Ectodermal cell (in vitro differentiated cells): ENCODE measurements at regions not wholly inside any gene's neighbourhood (a gene's known extent, or its start where the extent isn't known, plus 50 kb on each side); places are given as distances from the start of the nearest gene placed in this dataset.
A peak's percentile ranks its signal among the peaks of the same experiment; 100 is the strongest.

Experiments
- H3K27ac ChIP-seq: 2 replicates; pipeline ENCODE4 v1.7.0; 2013; ENCODE audit warnings: mild to moderate bottlenecking, low read depth, low read length; ENCODE audit not compliant: insufficient read depth, poor library complexity, severe bottlenecking
- H3K27me3 ChIP-seq: 2 replicates; pipeline ENCODE4 v1.7.0; 2013; ENCODE audit warnings: mild to moderate bottlenecking, low read length; ENCODE audit not compliant: insufficient read depth, control insufficient read depth, poor library complexity, severe bottlenecking
- H3K36me3 ChIP-seq: one replicate; pipeline ENCODE4 v1.7.0; 2013; ENCODE audit warnings: low read length; ENCODE audit not compliant: control insufficient read depth, insufficient read depth
- H3K4me1 ChIP-seq: one replicate; pipeline ENCODE4 v1.7.0; 2013; ENCODE audit warnings: low read length; ENCODE audit not compliant: control insufficient read depth, insufficient read depth
- H3K4me3 ChIP-seq: 2 replicates; pipeline ENCODE4 v1.7.0; 2013; ENCODE audit warnings: low read depth, low read length, control low read depth; ENCODE audit not compliant: insufficient read depth
- H3K9me3 ChIP-seq: 2 replicates; pipeline ENCODE4 v1.7.0; 2013; ENCODE audit warnings: mild to moderate bottlenecking, low read length, moderate library complexity; ENCODE audit not compliant: control insufficient read depth
- WGBS, 2 experiments: methylation state at CpG; one replicate each; pipeline ENCODE4 v1.1.7; 2013; ENCODE audit warnings: missing lambda C conversion rate in 2 of 2; 5-methylcytosine and 5-hydroxymethylcytosine counted together

GRCh38 chr22:48244388-48245195 lies 1482.1 kb downstream of the TBC1D22A start:
- peaks cover 20% of the 10 kb centered on the region for H3K4me1 ChIP-seq
- 93 to 95% methylated on average over 33 of the region's 33 CpGs for WGBS, 2 experiments
- H3K4me3 ChIP-seq, result no peak overlapping the region
- H3K36me3 ChIP-seq, result no peaks in the 10 kb centered on the region
- H3K27ac ChIP-seq, result no peak overlapping the region
- no peaks in the 10 kb centered on the region for H3K9me3 ChIP-seq
- no peaks in the 10 kb centered on the region for H3K27me3 ChIP-seq

GRCh38 chr22:48242461-48242864 lies 1480.0 kb downstream of the TBC1D22A start:
- Histone ChIP-seq H3K4me3 (no peak overlapping the region), H3K27ac (no peak overlapping the region), H3K4me1 (peaks cover 29% of the 10 kb centered on the region), H3K27me3 (no peaks in the 10 kb centered on the region), H3K36me3 (no peaks in the 10 kb centered on the region), H3K9me3 (no peaks in the 10 kb centered on the region)
- WGBS, 2 experiments, result 95 to 97% methylated on average over 7 of the region's 7 CpGs

DNA sequence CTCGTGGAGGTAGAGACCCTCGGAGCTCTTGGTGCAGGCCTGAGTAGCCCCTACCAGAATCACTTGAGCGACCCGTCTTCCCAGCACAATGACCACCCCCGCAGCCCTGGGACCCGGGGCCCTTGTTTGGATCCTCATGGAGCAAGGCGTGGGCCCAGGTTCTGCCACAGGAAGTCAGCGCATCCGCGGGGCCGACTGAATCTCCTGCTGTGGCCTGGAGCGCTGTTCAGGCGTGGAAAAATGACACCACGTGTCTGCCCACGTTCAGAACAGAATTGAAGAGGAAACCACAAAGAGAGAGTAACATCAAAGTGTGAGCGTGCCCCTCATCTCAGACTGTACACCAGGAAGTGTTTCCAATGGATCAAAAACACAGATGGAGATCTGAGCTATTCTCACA lies 1479.2 kb downstream of the TBC1D22A start:
- H3K27ac ChIP-seq, result no peak overlapping the region
- H3K4me3 ChIP-seq, result no peak overlapping the region
- 87 to 90% methylated on average over 16 of the region's 16 CpGs for WGBS, 2 experiments
- H3K4me1 ChIP-seq, result peaks cover 29% of the 10 kb centered on the region
- H3K9me3 ChIP-seq, result no peaks in the 10 kb centered on the region
- no peaks in the 10 kb centered on the region for H3K36me3 ChIP-seq
- H3K27me3 ChIP-seq, result no peaks in the 10 kb centered on the region

DNA sequence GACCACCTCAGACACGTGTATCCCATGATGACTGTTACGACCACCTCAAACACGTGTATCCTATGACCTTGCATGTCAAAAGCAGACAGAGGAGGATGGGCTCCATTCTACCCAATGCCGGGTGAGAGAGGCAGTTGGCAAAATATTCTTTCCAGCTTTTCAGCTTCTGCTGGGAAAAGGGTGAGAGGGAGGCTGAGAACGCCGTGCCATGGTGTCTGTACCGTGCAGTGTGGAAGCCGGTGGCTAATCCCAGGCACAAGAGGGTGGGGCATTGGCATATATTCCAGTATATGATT lies 1478.4 kb downstream of the TBC1D22A start:
- Histone ChIP-seq H3K27me3 (no peaks in the 10 kb centered on the region), H3K4me1 (peaks cover 29% of the 10 kb centered on the region), H3K4me3 (no peak overlapping the region), H3K36me3 (no peaks in the 10 kb centered on the region), H3K9me3 (no peaks in the 10 kb centered on the region), H3K27ac (no peak overlapping the region)
- 93 to 94% methylated on average over 8 of the region's 8 CpGs for whole genome bisulfite sequencing, 2 experiments

GRCh38 chr22:48240148-48240934 lies 1477.9 kb downstream of the TBC1D22A start:
- WGBS, 2 experiments, result 29 to 30% methylated on average over 13 of the region's 13 CpGs
- no peak overlapping the region for H3K4me3 ChIP-seq

DNA sequence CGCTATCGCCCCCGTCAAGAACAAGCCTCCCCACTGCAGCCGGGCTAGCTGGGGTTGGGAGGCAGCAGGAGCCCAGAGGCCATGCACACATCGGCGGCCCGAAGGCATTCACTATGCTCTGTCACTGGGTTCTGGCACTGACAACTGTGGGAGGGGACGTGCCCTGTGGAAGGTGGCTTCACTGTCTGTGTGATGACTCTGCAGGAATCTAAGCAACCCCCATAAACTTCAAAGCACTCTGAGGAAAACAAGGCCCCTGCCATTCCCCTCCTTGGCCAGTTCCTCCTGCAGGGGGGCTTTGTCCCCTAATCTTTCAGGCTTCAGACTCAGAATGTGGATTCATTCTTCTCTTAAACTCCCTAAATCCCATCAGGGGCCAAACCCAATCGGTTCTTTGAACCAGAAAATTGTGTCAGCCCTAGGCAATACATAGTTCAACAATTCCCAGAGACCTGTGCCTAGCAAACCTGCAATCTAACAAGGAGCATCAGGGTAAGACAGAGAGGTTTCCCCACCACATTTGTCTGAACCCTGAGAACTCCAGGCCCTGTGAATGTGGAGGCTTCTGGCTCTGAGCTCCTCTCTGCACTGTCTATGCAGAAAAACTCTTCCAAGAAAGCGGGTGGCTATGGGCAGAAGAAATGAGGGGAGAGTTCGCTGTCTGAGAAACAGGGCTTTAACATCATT lies 1477.2 kb downstream of the TBC1D22A start:
- WGBS, 2 experiments, result 7 to 8% methylated on average over 11 of the region's 11 CpGs
- Histone ChIP-seq H3K36me3 (no peaks in the 10 kb centered on the region), H3K9me3 (no peaks in the 10 kb centered on the region), H3K4me1 (peaks cover 29% of the 10 kb centered on the region), H3K27me3 (no peaks in the 10 kb centered on the region), H3K4me3 (no peak overlapping the region), H3K27ac (peak overlapping the region; percentile 96)

More at GRCh38 chr22:48240148-48240934, 1477.9 kb downstream of the TBC1D22A start:
- no peaks in the 10 kb centered on the region for H3K27me3 ChIP-seq
- H3K27ac ChIP-seq, result peak overlapping the region; percentile 96
- H3K4me1 ChIP-seq, result peaks cover 29% of the 10 kb centered on the region
- no peaks in the 10 kb centered on the region for H3K36me3 ChIP-seq
- H3K9me3 ChIP-seq, result no peaks in the 10 kb centered on the region

- Histone ChIP-seq H3K27ac (peak overlapping the region; percentile 96), H3K27me3 (no peaks in the 10 kb centered on the region), H3K4me3 (no peak overlapping the region), H3K4me1 (peaks cover 29% of the 10 kb centered on the region), H3K9me3 (peaks cover under 1% of the 10 kb centered on the region), H3K36me3 (no peaks in the 10 kb centered on the region)
- 62 to 70% methylated on average over 12 of the region's 12 CpGs for WGBS, 2 experiments
These were observed 1476.5 kb downstream of the TBC1D22A start for GRCh38 chr22:48238966-48239365.

DNA sequence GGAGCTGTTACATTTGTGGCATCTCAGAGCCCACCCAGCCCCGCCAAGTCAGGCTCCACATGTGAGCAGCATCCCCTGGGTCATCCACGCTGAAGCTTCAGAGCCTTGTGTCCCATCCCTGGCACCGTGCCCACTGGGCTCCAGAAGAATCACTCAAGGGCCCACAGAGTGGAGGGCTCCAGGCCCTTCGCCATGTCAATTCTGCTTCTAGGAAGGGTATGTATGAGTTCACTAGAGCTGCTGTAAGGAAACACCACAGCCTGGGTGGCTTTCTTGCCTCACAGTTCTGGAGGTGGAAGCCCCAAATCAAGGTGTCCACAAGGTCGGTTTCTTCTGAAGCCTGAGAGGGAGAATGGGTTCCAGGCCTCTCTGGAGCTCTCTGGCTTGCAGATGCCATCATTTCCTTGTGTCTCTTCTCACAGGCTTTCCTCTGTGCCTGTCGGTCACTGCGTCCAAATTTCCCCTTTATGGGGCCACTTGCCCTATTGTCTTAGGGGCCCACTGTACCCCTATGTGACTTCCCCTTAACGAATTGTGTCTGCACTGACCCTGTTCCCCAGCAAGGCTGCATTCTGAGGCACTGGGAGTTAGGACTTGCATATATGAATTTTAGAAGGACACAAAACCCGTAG lies 1476.0 kb downstream of the TBC1D22A start:
- Histone ChIP-seq H3K4me3 (no peak overlapping the region), H3K4me1 (peaks cover 29% of the 10 kb centered on the region), H3K27me3 (no peaks in the 10 kb centered on the region), H3K9me3 (peaks cover 2% of the 10 kb centered on the region), H3K36me3 (no peaks in the 10 kb centered on the region), H3K27ac (no peak overlapping the region)
- 92 to 93% methylated on average over 9 of the region's 9 CpGs for WGBS, 2 experiments

- H3K4me3 ChIP-seq, result no peak overlapping the region
- WGBS, 2 experiments, result 93 to 94% methylated on average over 21 of the region's 21 CpGs
- peaks cover 2% of the 10 kb centered on the region for H3K9me3 ChIP-seq
- H3K36me3 ChIP-seq, result no peaks in the 10 kb centered on the region
- peaks cover 29% of the 10 kb centered on the region for H3K4me1 ChIP-seq
- no peak overlapping the region for H3K27ac ChIP-seq
- H3K27me3 ChIP-seq, result no peaks in the 10 kb centered on the region
These were observed 1475.2 kb downstream of the TBC1D22A start for GRCh38 chr22:48237466-48238283.
